HCT116 (cell line): ENCODE measurements at regions not wholly inside any gene's neighbourhood (a gene's known extent, or its start where the extent isn't known, plus 50 kb on each side); places are given as distances from the start of the nearest gene placed in this dataset.

Source experiments
- ATAC-seq: fragments of 200-7000 bp; cut with Tn5 transposase; 2 replicates; pipeline ENCODE4 v1.9.1; 2020; ENCODE audit warnings: mild to moderate bottlenecking, moderate library complexity
- BruUV-seq: library from RNA; stranded (reverse); fragments of 400-500 nt; replicated peaks from 2 replicates; lab custom pipeline; 2021; lab: Mats Ljungman, UMichigan
- CTCF ChIA-PET: fragments of 300-600 bp; sonication (Branson Sonifier 250); formaldehyde crosslinking; loops from one replicate; lab custom pipeline; 2021; ENCODE audit warnings: antibody characterized with exemption; lab: Charles Lee
- POLR2A ChIA-PET: fragments of 300-600, 350-600 bp; sonication (Branson Sonifier 250); formaldehyde crosslinking; loops from one replicate; lab custom pipeline; 2021; ENCODE audit warnings: antibody characterized with exemption; lab: Charles Lee
- RAD21 ChIA-PET, 2 experiments: fragments of 300-600 bp; sonication (Branson Sonifier 250); formaldehyde crosslinking; loops; one replicate each; lab custom pipeline; 2023; ENCODE audit warnings: low total read pairs in 2 of 2; ENCODE audit not compliant: uncharacterized antibody in 2 of 2, unreplicated experiment in 2 of 2, low non-redundant PET in 1 of 2; lab: Charles Lee
- DNase-seq: peaks from one replicate; pipeline ENCODE4 v3.0.0-alpha.2; 2010; ENCODE audit warnings: low read depth, low spot score
- H2AFZ ChIP-seq: fragments of 200-600 bp; shearing (Covaris generic), sonication (generic); 2 replicates; pipeline ENCODE4 v1.6.1; 2017; ENCODE audit warnings: low read depth, mixed run types, mixed read lengths, antibody characterized with exemption, low read length; ENCODE audit not compliant: poor library complexity, severe bottlenecking
- H3K27ac ChIP-seq: 2 replicates; pipeline ENCODE4 v1.5.1; 2012; ENCODE audit warnings: low read depth, low read length
- H3K27me3 ChIP-seq: fragments of 200-600 bp; sonication (generic); 2 replicates; pipeline ENCODE4 v1.6.1; 2016; ENCODE audit warnings: mixed run types, low read length, mixed read lengths; ENCODE audit not compliant: insufficient read depth
- H3K36me3 ChIP-seq, 2 experiments: fragments of 200-500 bp in 1 of 2; fragments of 200-600 bp in 1 of 2; sonication (Bioruptor generic) in 1 of 2; sonication (generic) in 1 of 2; 2 replicates each; pipeline versions ENCODE4 v1.5.1 to v1.6.1; 2014 to 2016; ENCODE audit warnings: low read length in 2 of 2, inconsistent platforms in 1 of 2, mixed read lengths in 1 of 2, mixed run types in 1 of 2; ENCODE audit not compliant: insufficient read depth in 2 of 2, control insufficient read depth in 1 of 2
- H3K4me1 ChIP-seq, 2 experiments: fragments of 200-600 bp in 1 of 2; sonication (generic) in 1 of 2; 2 replicates each; pipeline versions ENCODE4 v1.5.1 to v1.6.1; 2012 to 2017; ENCODE audit warnings: low read length in 2 of 2, inconsistent platforms in 1 of 2, mild to moderate bottlenecking in 1 of 2, mixed read lengths in 1 of 2, mixed run types in 1 of 2, moderate library complexity in 1 of 2; ENCODE audit not compliant: insufficient read depth in 2 of 2, control insufficient read depth in 1 of 2
- H3K4me2 ChIP-seq: fragments of 200-600 bp; sonication (generic); 2 replicates; pipeline ENCODE4 v1.6.1; 2017; ENCODE audit warnings: mixed run types, low read length, mixed read lengths
- H3K4me3 ChIP-seq, 2 experiments: fragments of 200-600 bp in 1 of 2; sonication (generic) in 1 of 2; replicated peaks in 1 of 2; 2 replicates each; pipeline ENCODE4 v1.5.1; 2011 to 2016; ENCODE audit warnings: low read length in 2 of 2, control low read depth in 1 of 2, low read depth in 1 of 2, mild to moderate bottlenecking in 1 of 2, mixed read lengths in 1 of 2, mixed run types in 1 of 2
- H3K79me2 ChIP-seq: fragments of 200-600 bp; sonication (generic); 2 replicates; pipeline ENCODE4 v1.6.1; 2017; ENCODE audit warnings: mild to moderate bottlenecking, mixed run types, low read length, moderate library complexity, mixed read lengths; ENCODE audit not compliant: insufficient read depth
- H3K9ac ChIP-seq: fragments of 200-600 bp; sonication (generic); 2 replicates; pipeline ENCODE4 v1.6.1; 2016; ENCODE audit warnings: low read length, mixed read lengths
- H3K9me2 ChIP-seq: fragments of 200-600 bp; sonication (generic), shearing (Covaris generic); 2 replicates; pipeline ENCODE4 v1.6.1; 2017; ENCODE audit warnings: mixed run types, mild to moderate bottlenecking, moderate library complexity; ENCODE audit not compliant: insufficient read depth
- H3K9me3 ChIP-seq, 2 experiments: fragments of 200-500 bp in 1 of 2; fragments of 200-600 bp in 1 of 2; sonication (Bioruptor generic) in 1 of 2; sonication (generic) in 1 of 2; 2 replicates each; pipeline ENCODE4 v1.6.1; 2014 to 2017; ENCODE audit warnings: low read length in 2 of 2, mixed read lengths in 2 of 2, inconsistent platforms in 1 of 2, low read depth in 1 of 2, mild to moderate bottlenecking in 1 of 2, mixed run types in 1 of 2, moderate library complexity in 1 of 2; ENCODE audit not compliant: control insufficient read depth in 1 of 2, insufficient read depth in 1 of 2
- H4K20me1 ChIP-seq: fragments of 200-600 bp; sonication (generic), shearing (Covaris generic); 2 replicates; pipeline ENCODE4 v1.6.1; 2017; ENCODE audit warnings: mixed run types, mild to moderate bottlenecking, moderate library complexity; ENCODE audit not compliant: insufficient read depth
- ATF3 ChIP-seq: IDR thresholded peaks from 2 replicates; pipeline ENCODE4 v1.6.1; 2012
- CBX3 ChIP-seq: IDR thresholded peaks from 2 replicates; pipeline ENCODE4 v1.6.1; 2012; ENCODE audit warnings: low read depth
- CEBPB ChIP-seq: IDR thresholded peaks from 2 replicates; pipeline ENCODE4 v1.6.1; 2012; ENCODE audit warnings: low read depth
- CTCF ChIP-seq, 3 experiments: fragments of 200-600 bp in 1 of 3; sonication (generic) in 1 of 3; IDR thresholded peaks in 2 of 3; conservative IDR thresholded peaks in 1 of 3; 2 replicates each; pipeline ENCODE4 v1.5.1; 2012 to 2017; ENCODE audit warnings: low read depth in 2 of 3, low read length in 2 of 3, antibody characterized with exemption in 1 of 3, borderline replicate concordance in 1 of 3, control low read depth in 1 of 3, mild to moderate bottlenecking in 1 of 3, mixed read lengths in 1 of 3, mixed run types in 1 of 3, moderate library complexity in 1 of 3; ENCODE audit not compliant: insufficient read depth in 1 of 3
- ELF1 ChIP-seq: IDR thresholded peaks from 2 replicates; pipeline ENCODE4 v1.6.1; 2012; ENCODE audit warnings: low read depth, borderline replicate concordance
- EZH2 ChIP-seq: fragments of 200-600 bp; sonication (generic); IDR thresholded peaks from 2 replicates; pipeline ENCODE4 v1.6.1; 2017; ENCODE audit warnings: antibody characterized with exemption, mixed run types
- RAD21 ChIP-seq: IDR thresholded peaks from 2 replicates; pipeline ENCODE4 v1.6.1; 2012; ENCODE audit warnings: low read depth, mild to moderate bottlenecking
- REST ChIP-seq: IDR thresholded peaks from 2 replicates; pipeline ENCODE4 v1.6.1; 2012; ENCODE audit warnings: low read depth
- SP1 ChIP-seq: IDR thresholded peaks from 2 replicates; pipeline ENCODE4 v1.6.1; 2012; ENCODE audit warnings: low read depth
- TCF7L2 ChIP-seq: IDR thresholded peaks from 2 replicates; pipeline ENCODE4 v1.7.0; 2011; ENCODE audit warnings: borderline replicate concordance, inconsistent platforms; ENCODE audit not compliant: insufficient read depth, insufficient read length; ENCODE audit errors: extremely low read depth
- YY1 ChIP-seq: IDR thresholded peaks from 2 replicates; pipeline ENCODE4 v1.6.1; 2011; ENCODE audit warnings: low read length, low read depth, moderate library complexity, mild to moderate bottlenecking; ENCODE audit not compliant: insufficient replicate concordance; ENCODE audit errors: extremely low read depth
- ZFX ChIP-seq: fragments of 450-650 bp; IDR thresholded peaks from 2 replicates; pipeline ENCODE4 v1.6.1; 2017
- ZNF274 ChIP-seq: fragments of 200-500 bp; sonication (Bioruptor generic); IDR thresholded peaks from 2 replicates; pipeline ENCODE4 v1.6.1; 2014; ENCODE audit warnings: mild to moderate bottlenecking, low read depth, low read length, inconsistent platforms
- intact Hi-C: fragments of 100-400 bp; cut with micrococcal nuclease; formaldehyde crosslinking; loops from 2 replicates; pipeline ENCODE4 v1.10.0; 2022

GRCh38 chr1:13960375-13960987, 260.5 kb downstream of the PRDM2 start (continued):
- TF ChIP-seq CTCF (IDR thresholded peaks at IDR 0.05 in 2 of 3, conservative IDR thresholded peaks at IDR 0.05 in 1 of 3; ENCODE audit: borderline replicate concordance in 1 of 3, insufficient read depth in 1 of 3, low read depth in 2 of 3, low read length in 2 of 3) (peak; percentile 85 to 97 (median 95)), ZFX (no peak), ELF1 (no peak), CBX3 (0 out of 2 replicates have a peak, but pooled peaks have one; percentile 23), SP1 (no peak), ZNF274 (no peak), YY1 (peak; percentile 11)

- intact Hi-C loops = loop anchor here (5.0 kb wide), 3 partner anchors 183 to 1133 kb away; no protein-coding TSS in a partner anchor
- no peak overlapping the region for H2AFZ ChIP-seq
- ATAC-seq (no peak), DNase-seq (no peak)
- H3K9me3 ChIP-seq = no peaks in the 10 kb centered on the region
- no peaks in the 10 kb centered on the region for H3K4me1 ChIP-seq
- no peak overlapping the region for H3K27ac ChIP-seq
- H3K4me2 ChIP-seq = no peak overlapping the region
- H3K9ac ChIP-seq = no peak overlapping the region
- peaks cover 35% of the 10 kb centered on the region; the same call in 1 of the 2 replicates for H3K27me3 ChIP-seq
- H3K4me3 ChIP-seq = no peak overlapping the region
- no peaks in the 10 kb centered on the region for H3K9me2 ChIP-seq
- H3K79me2 ChIP-seq = no peaks in the 10 kb centered on the region
- no peaks in the 10 kb centered on the region for H3K36me3 ChIP-seq
- no TSS peak for BruUV-seq
- CTCF ChIA-PET = no interaction called here
- POLR2A ChIA-PET = no interaction called here
- no peaks in the 10 kb centered on the region for H4K20me1 ChIP-seq
- RAD21 ChIA-PET = no interaction called here
- TF ChIP-seq CEBPB (no peak), CTCF (IDR thresholded peaks at IDR 0.05 in 2 of 3, conservative IDR thresholded peaks at IDR 0.05 in 1 of 3; ENCODE audit: borderline replicate concordance in 1 of 3, insufficient read depth in 1 of 3, low read depth in 2 of 3, low read length in 2 of 3) (no peak), ZNF274 (no peak), ATF3 (no peak), RAD21 (no peak), EZH2 (no peak), TCF7L2 (no peak), REST (no peak)
Observed at GRCh38 chr1:13964768-13965167, 264.8 kb downstream of the PRDM2 start.
